ENCODE measurements at regions not wholly inside any gene's neighbourhood (a gene's known extent, or its start where the extent isn't known, plus 50 kb on each side); places are given as distances from the start of the nearest gene placed in this dataset.

DNA sequence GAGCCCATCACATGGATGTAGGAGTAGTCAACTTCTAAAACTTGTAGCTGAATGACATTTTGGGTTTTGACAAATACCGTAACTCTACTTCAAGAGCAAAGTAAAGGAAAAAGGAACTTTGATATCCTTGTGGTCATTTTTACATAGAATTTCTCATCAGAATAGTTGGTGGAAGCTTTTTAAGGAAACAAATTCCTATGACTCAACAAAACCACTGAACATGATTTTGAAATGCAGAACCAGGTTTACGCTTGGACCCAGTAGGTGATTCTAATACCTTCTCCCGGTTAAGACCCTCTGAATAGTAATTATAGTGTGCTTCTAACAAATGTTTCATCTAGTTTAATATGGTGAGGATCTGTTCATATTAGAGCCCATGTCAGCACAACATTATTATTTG lies 307.8 kb downstream of the GPR37 start:
- no peak overlapping the region for H3K27ac ChIP-seq
- H3K36me3 ChIP-seq (ENCODE audit: insufficient read depth in 1 of 2, low read depth in 1 of 2) = no peaks in the 10 kb centered on the region
- TF ChIP-seq, protein P1, sequence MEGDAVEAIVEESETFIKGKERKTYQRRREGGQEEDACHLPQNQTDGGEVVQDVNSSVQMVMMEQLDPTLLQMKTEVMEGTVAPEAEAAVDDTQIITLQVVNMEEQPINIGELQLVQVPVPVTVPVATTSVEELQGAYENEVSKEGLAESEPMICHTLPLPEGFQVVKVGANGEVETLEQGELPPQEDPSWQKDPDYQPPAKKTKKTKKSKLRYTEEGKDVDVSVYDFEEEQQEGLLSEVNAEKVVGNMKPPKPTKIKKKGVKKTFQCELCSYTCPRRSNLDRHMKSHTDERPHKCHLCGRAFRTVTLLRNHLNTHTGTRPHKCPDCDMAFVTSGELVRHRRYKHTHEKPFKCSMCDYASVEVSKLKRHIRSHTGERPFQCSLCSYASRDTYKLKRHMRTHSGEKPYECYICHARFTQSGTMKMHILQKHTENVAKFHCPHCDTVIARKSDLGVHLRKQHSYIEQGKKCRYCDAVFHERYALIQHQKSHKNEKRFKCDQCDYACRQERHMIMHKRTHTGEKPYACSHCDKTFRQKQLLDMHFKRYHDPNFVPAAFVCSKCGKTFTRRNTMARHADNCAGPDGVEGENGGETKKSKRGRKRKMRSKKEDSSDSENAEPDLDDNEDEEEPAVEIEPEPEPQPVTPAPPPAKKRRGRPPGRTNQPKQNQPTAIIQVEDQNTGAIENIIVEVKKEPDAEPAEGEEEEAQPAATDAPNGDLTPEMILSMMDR (IDR thresholded peaks at IDR 0.05) = no peak
- H3K4me1 ChIP-seq = no peaks in the 10 kb centered on the region
- H3K9me3 ChIP-seq = no peaks in the 10 kb centered on the region
- H3K4me3 ChIP-seq = no peak overlapping the region
- no peak for DNase-seq
- intact Hi-C loops (cut with DNase I) = no loop called here
- no peaks in the 10 kb centered on the region for H3K27me3 ChIP-seq (ENCODE audit: insufficient read depth in 3 of 3, low read length in 2 of 3)
- 89 to 97% (median 95%) methylated on average over 3 of the region's 3 CpGs for WGBS, 3 donors
- no peak for ATAC-seq

DNA sequence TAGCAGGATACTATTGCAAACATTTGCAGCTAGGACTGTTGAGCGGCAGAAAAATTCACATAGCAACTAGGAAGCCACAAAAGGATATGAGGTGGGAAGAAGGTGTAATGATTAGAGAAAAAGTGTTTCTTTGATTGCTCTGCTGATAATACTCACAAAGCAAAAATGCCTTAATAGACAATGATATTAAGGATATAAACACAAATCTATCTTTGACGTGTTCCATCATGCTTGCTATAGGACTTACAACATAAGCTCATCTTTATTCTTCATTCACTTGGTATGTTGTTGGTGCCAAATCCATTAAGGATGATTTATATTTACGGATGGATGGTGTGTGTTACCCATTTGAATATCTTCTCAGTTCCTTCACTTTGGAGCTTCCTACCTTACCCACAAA lies 309.3 kb downstream of the GPR37 start:
- Histone ChIP-seq H3K27ac (no peak overlapping the region), H3K4me1 (no peaks in the 10 kb centered on the region), H3K4me3 (no peak overlapping the region), H3K36me3 (ENCODE audit: insufficient read depth in 1 of 2, low read depth in 1 of 2) (no peaks in the 10 kb centered on the region), H3K9me3 (no peaks in the 10 kb centered on the region), H3K27me3 (ENCODE audit: insufficient read depth in 3 of 3, low read length in 2 of 3) (no peaks in the 10 kb centered on the region)
- DNase-seq (no peak), ATAC-seq (no peak)
- TF ChIP-seq, protein P1 (IDR thresholded peaks at IDR 0.05) = no peak
- 78 to 89% (median 86%) methylated on average over 3 of the region's 3 CpGs for WGBS, 3 donors
- intact Hi-C loops (cut with DNase I) = no loop called here

GRCh38 chr7:124452186-124452585 lies 313.4 kb downstream of the GPR37 start:
- ATAC-seq (no peak), DNase-seq (no peak)
- intact Hi-C loops (cut with DNase I) = no loop called here
- no peak overlapping the region for H3K27ac ChIP-seq
- TF ChIP-seq, protein P1 (IDR thresholded peaks at IDR 0.05) = no peak
- no peaks in the 10 kb centered on the region for H3K27me3 ChIP-seq (ENCODE audit: insufficient read depth in 3 of 3, low read length in 2 of 3)
- no peaks in the 10 kb centered on the region for H3K36me3 ChIP-seq (ENCODE audit: insufficient read depth in 1 of 2, low read depth in 1 of 2)
- H3K9me3 ChIP-seq = no peaks in the 10 kb centered on the region
- no peaks in the 10 kb centered on the region for H3K4me1 ChIP-seq
- no peak overlapping the region for H3K4me3 ChIP-seq
- 45 to 52% (median 48%) methylated on average over 4 of the region's 4 CpGs for WGBS, 3 donors

GRCh38 chr7:124449896-124450295 lies 315.7 kb downstream of the GPR37 start:
- WGBS, 3 donors = 14 to 59% (median 23%) methylated on average over 1 of the region's 1 CpG
- H3K4me3 ChIP-seq = no peak overlapping the region
- no peaks in the 10 kb centered on the region for H3K36me3 ChIP-seq (ENCODE audit: insufficient read depth in 1 of 2, low read depth in 1 of 2)
- H3K27ac ChIP-seq = no peak overlapping the region
- intact Hi-C loops (cut with DNase I) = no loop called here
- H3K9me3 ChIP-seq = no peaks in the 10 kb centered on the region
- DNase-seq (no peak), ATAC-seq (no peak)
- H3K27me3 ChIP-seq (ENCODE audit: insufficient read depth in 3 of 3, low read length in 2 of 3) = no peaks in the 10 kb centered on the region
- TF ChIP-seq, protein P1 (IDR thresholded peaks at IDR 0.05) = no peak
- no peaks in the 10 kb centered on the region for H3K4me1 ChIP-seq

GRCh38 chr7:124444696-124445480 lies 320.7 kb downstream of the GPR37 start:
- ATAC-seq = no peak
- Histone ChIP-seq H3K36me3 (ENCODE audit: insufficient read depth in 1 of 2, low read depth in 1 of 2) (no peaks in the 10 kb centered on the region), H3K27ac (no peak overlapping the region), H3K27me3 (ENCODE audit: insufficient read depth in 3 of 3, low read length in 2 of 3) (no peaks in the 10 kb centered on the region), H3K4me3 (no peak overlapping the region), H3K4me1 (no peaks in the 10 kb centered on the region), H3K9me3 (no peaks in the 10 kb centered on the region)
- no peak for DNase-seq
- intact Hi-C loops (cut with DNase I) = no loop called here
- 50 to 56% (median 53%) methylated on average over 2 of the region's 2 CpGs for WGBS, 3 donors
- TF ChIP-seq, protein P1 (IDR thresholded peaks at IDR 0.05) = no peak

All from psoas muscle (tissue), 7 donors.